SK-N-SH (cell line): ENCODE measurements at regions not wholly inside any gene's neighbourhood (a gene's known extent, or its start where the extent isn't known, plus 50 kb on each side); places are given as distances from the start of the nearest gene placed in this dataset.
A peak's percentile ranks its signal among the peaks of the same experiment; 100 is the strongest.

ENCODE experiments used
- CTCF ChIA-PET: fragments of 300-600, 350-600 bp; formaldehyde crosslinking; extraction: SDS; loops from one replicate; lab custom pipeline; 2021; lab: Yijun Ruan, JAX
- POLR2A ChIA-PET: fragments of 350-600 bp; sonication (Branson Sonifier 250); formaldehyde crosslinking; extraction: SDS; loops from one replicate; lab custom pipeline; 2020; ENCODE audit warnings: antibody characterized with exemption, inconsistent platforms; lab: Yijun Ruan, JAX
- DNase-seq: peaks from one replicate; pipeline ENCODE4 v3.0.0; 2012
- H2AFZ ChIP-seq: fragments of 200-600 bp; sonication (generic); 2 replicates; pipeline ENCODE4 v1.8.1; 2016; ENCODE audit warnings: antibody characterized with exemption, mild to moderate bottlenecking, low read depth
- H3F3A ChIP-seq: fragments of 200-600 bp; sonication (generic); replicated peaks from 2 replicates; pipeline ENCODE3; 2016; ENCODE audit warnings: antibody characterized with exemption, mild to moderate bottlenecking; ENCODE audit not compliant: insufficient read depth
- H3K27ac ChIP-seq, 2 experiments: fragments of 200-500 bp in 1 of 2; fragments of 200-600 bp in 1 of 2; sonication (Bioruptor generic) in 1 of 2; sonication (generic), shearing (Covaris generic) in 1 of 2; 2 replicates each; pipeline versions ENCODE4 v1.5.1 to v1.6.1; 2014 to 2016; ENCODE audit warnings: low read depth in 2 of 2, inconsistent platforms in 1 of 2, low read length in 1 of 2, mild to moderate bottlenecking in 1 of 2, mixed read lengths in 1 of 2
- H3K27me3 ChIP-seq: fragments of 200-600 bp; sonication (generic), shearing (Covaris generic); 2 replicates; pipeline ENCODE4 v1.6.1; 2016; ENCODE audit warnings: mixed run types; ENCODE audit not compliant: insufficient read depth
- H3K36me3 ChIP-seq, 2 experiments: fragments of 200-500 bp in 1 of 2; fragments of 200-600 bp in 1 of 2; sonication (Bioruptor generic) in 1 of 2; sonication (generic) in 1 of 2; replicated peaks in 1 of 2; 2 replicates each; pipeline versions ENCODE3 to v1.5.1; 2014 to 2016; ENCODE audit warnings: low read length in 1 of 2, mild to moderate bottlenecking in 1 of 2; ENCODE audit not compliant: insufficient read depth in 2 of 2, control insufficient read depth in 1 of 2
- H3K4me1 ChIP-seq, 2 experiments: fragments of 200-500 bp in 1 of 2; fragments of 200-600 bp in 1 of 2; sonication (Bioruptor generic) in 1 of 2; sonication (generic), shearing (Covaris generic) in 1 of 2; 2 replicates each; pipeline versions ENCODE4 v1.5.1 to v1.6.1; 2014 to 2016; ENCODE audit warnings: low read depth in 1 of 2, low read length in 1 of 2, mixed run types in 1 of 2; ENCODE audit not compliant: insufficient read depth in 2 of 2, control insufficient read depth in 1 of 2
- H3K4me2 ChIP-seq: fragments of 200-600 bp; sonication (generic), shearing (Covaris generic); 2 replicates; pipeline ENCODE4 v1.6.1; 2017; ENCODE audit warnings: mixed run types
- H3K4me3 ChIP-seq, 2 experiments: fragments of 200-500 bp in 1 of 2; fragments of 200-600 bp in 1 of 2; sonication (Bioruptor generic) in 1 of 2; sonication (generic), shearing (Covaris generic) in 1 of 2; 2 replicates each; pipeline versions ENCODE4 v1.5.1 to v1.8.1; 2014 to 2016; ENCODE audit warnings: low read depth in 2 of 2, inconsistent platforms in 1 of 2, low read length in 1 of 2, mild to moderate bottlenecking in 1 of 2, mixed read lengths in 1 of 2, moderate library complexity in 1 of 2
- H3K79me2 ChIP-seq: fragments of 200-600 bp; sonication (generic); 2 replicates; pipeline ENCODE4 v1.8.1; 2017; ENCODE audit warnings: mild to moderate bottlenecking; ENCODE audit not compliant: insufficient read depth
- H3K9ac ChIP-seq: fragments of 200-600 bp; sonication (generic); 2 replicates; pipeline ENCODE4 v1.6.1; 2017; ENCODE audit warnings: mixed run types
- H3K9me2 ChIP-seq: fragments of 200-600 bp; sonication (generic); 2 replicates; pipeline ENCODE4 v1.6.1; 2017; ENCODE audit warnings: mixed run types
- H3K9me3 ChIP-seq: fragments of 200-600 bp; sonication (generic); 2 replicates; pipeline ENCODE4 v1.6.1; 2017; ENCODE audit warnings: mixed run types, mild to moderate bottlenecking, moderate library complexity
- H4K20me1 ChIP-seq: fragments of 200-600 bp; sonication (generic); 2 replicates; pipeline ENCODE4 v1.6.1; 2017; ENCODE audit warnings: mild to moderate bottlenecking, mixed run types; ENCODE audit not compliant: insufficient read depth
- ELF1 ChIP-seq: IDR thresholded peaks from 2 replicates; pipeline ENCODE4 v1.4.0; 2012
- EP300 ChIP-seq, 2 experiments: IDR thresholded peaks; 2 replicates each; pipeline versions ENCODE4 v1.4.0 to v1.6.1; 2012; ENCODE audit warnings: borderline replicate concordance in 1 of 2, low read depth in 1 of 2, low read length in 1 of 2
- EZH2phosphoT487 ChIP-seq: fragments of 200-600 bp; sonication (generic); IDR thresholded peaks from 2 replicates; pipeline ENCODE4 v1.6.1; 2017; ENCODE audit warnings: low read depth, mixed run types, mild to moderate bottlenecking, antibody characterized with exemption, moderate library complexity, borderline replicate concordance
- FOSL2 ChIP-seq: IDR thresholded peaks from 2 replicates; pipeline ENCODE4 v1.4.0; 2012; ENCODE audit warnings: low read depth, mild to moderate bottlenecking, moderate library complexity, borderline replicate concordance
- FOXJ3 ChIP-seq: sonication (generic); formaldehyde crosslinking; IDR thresholded peaks from 2 replicates; pipeline ENCODE4 v1.5.1; 2020; ENCODE audit warnings: mild to moderate bottlenecking, missing genetic modification reagents
- GABPA ChIP-seq: IDR thresholded peaks from 2 replicates; pipeline ENCODE4 v1.4.0; 2012; ENCODE audit warnings: low read depth, mild to moderate bottlenecking
- JUND ChIP-seq: IDR thresholded peaks from 2 replicates; pipeline ENCODE4 v1.4.0; 2012
- MXI1 ChIP-seq: IDR thresholded peaks from 2 replicates; pipeline ENCODE4 v1.6.1; 2012; ENCODE audit warnings: mild to moderate bottlenecking, low read depth, low read length, improper control_type of control experiment
- NFIC ChIP-seq: IDR thresholded peaks from 2 replicates; pipeline ENCODE4 v1.4.0; 2012; ENCODE audit warnings: borderline replicate concordance
- POLR2AphosphoS5 ChIP-seq: IDR thresholded peaks from 2 replicates; pipeline ENCODE4 v1.6.1; 2012; ENCODE audit warnings: low read depth, low read length
- RAD21 ChIP-seq: IDR thresholded peaks from 2 replicates; pipeline ENCODE4 v1.6.1; 2012; ENCODE audit warnings: mild to moderate bottlenecking, low read length
- RCOR1 ChIP-seq: fragments of 150-350 bp; IDR thresholded peaks from 2 replicates; pipeline ENCODE4 v1.6.1; 2017; ENCODE audit warnings: antibody characterized with exemption, low read length
- RFX5 ChIP-seq: IDR thresholded peaks from 2 replicates; pipeline ENCODE4 v1.6.1; 2012; ENCODE audit warnings: mild to moderate bottlenecking, improper control_type of control experiment, low read length
- SMC3 ChIP-seq: IDR thresholded peaks from 2 replicates; pipeline ENCODE4 v1.6.1; 2012; ENCODE audit warnings: low read depth, low read length, improper control_type of control experiment
- TCF12 ChIP-seq: IDR thresholded peaks from 2 replicates; pipeline ENCODE4 v1.4.0; 2012
- YY1 ChIP-seq: IDR thresholded peaks from 2 replicates; pipeline ENCODE4 v1.4.0; 2012; ENCODE audit warnings: low read depth, mild to moderate bottlenecking
- ZBTB33 ChIP-seq: IDR thresholded peaks from 2 replicates; pipeline ENCODE4 v1.4.0; 2012; ENCODE audit warnings: low read depth, borderline replicate concordance
- WGBS: methylation state at CpG from one replicate; pipeline ENCODE4 v1.1.6; 2017; ENCODE audit warnings: low lambda C conversion rate; 5-methylcytosine and 5-hydroxymethylcytosine counted together

- ChIA-PET POLR2A (interaction anchor here (0.6 to 1.3 kb wide), 2 partner anchors 108 to 1134 kb away, joined by 3 to 7 read pairs; no protein-coding TSS in a partner anchor), CTCF (interaction anchor here (0.6 to 1.9 kb wide), 12 partner anchors 11 to 214 kb away, joined by 3 to 19 read pairs (median 4); partner anchors contain the start of gene HPCAL1)
- Histone ChIP-seq H3K79me2 (no peaks in the 10 kb centered on the region), H2AFZ (no peak overlapping the region), H3K9ac (no peak overlapping the region), H3K4me2 (no peak overlapping the region), H3K4me3 (no peak overlapping the region), H3K9me3 (no peaks in the 10 kb centered on the region), H4K20me1 (no peaks in the 10 kb centered on the region), H3K36me3 (peaks cover 0 to 5% of the 10 kb centered on the region in 2 experiments), H3K9me2 (no peaks in the 10 kb centered on the region), H3F3A (peaks cover 4% of the 10 kb centered on the region), H3K27ac (peak overlapping the region in 1 of 2 experiments; percentile 93; a peak in 2 of 4 replicates), H3K4me1 (peaks cover 0 to 25% of the 10 kb centered on the region in 2 experiments; a peak in 1 of 4 replicates), H3K27me3 (no peaks in the 10 kb centered on the region)
- peak; percentile 38 for DNase-seq
- 91% methylated on average over 27 of the region's 27 CpGs for WGBS
- TF ChIP-seq POLR2AphosphoS5 (no peak), GABPA (no peak), NFIC (no peak), ZBTB33 (no peak), ELF1 (no peak), RCOR1 (no peak), RFX5 (no peak), YY1 (no peak), JUND (no peak), SMC3 (no peak), EP300 (IDR thresholded peaks at IDR 0.05; ENCODE audit: borderline replicate concordance in 1 of 2, low read depth in 1 of 2, low read length in 1 of 2) (no peak), TCF12 (no peak)
Observed at GRCh38 chr2:10195278-10196109, 73.0 kb downstream of the RRM2 start.

- DNase-seq, result peak; percentile 97
- Histone ChIP-seq H3K27ac (peak overlapping the region in 1 of 2 experiments; percentile 93; a peak in 2 of 4 replicates), H3K36me3 (peaks cover 0 to 5% of the 10 kb centered on the region in 2 experiments), H2AFZ (no peak overlapping the region), H3K9me3 (no peaks in the 10 kb centered on the region), H4K20me1 (no peaks in the 10 kb centered on the region), H3K4me2 (no peak overlapping the region), H3K4me3 (no peak overlapping the region; a peak in 1 of 4 replicates), H3K79me2 (no peaks in the 10 kb centered on the region), H3K4me1 (peaks cover 0 to 25% of the 10 kb centered on the region in 2 experiments; a peak in 1 of 4 replicates), H3F3A (peaks cover 4% of the 10 kb centered on the region), H3K9ac (no peak overlapping the region), H3K9me2 (no peaks in the 10 kb centered on the region), H3K27me3 (no peaks in the 10 kb centered on the region)
- ChIA-PET CTCF (interaction anchor here (0.6 to 1.9 kb wide), 12 partner anchors 12 to 213 kb away, joined by 3 to 19 read pairs (median 4); partner anchors contain the start of gene HPCAL1), POLR2A (interaction anchor here (0.6 to 1.3 kb wide), 2 partner anchors 107 to 1134 kb away, joined by 3 to 7 read pairs; no protein-coding TSS in a partner anchor)
- peak; percentile 61 for TF ChIP-seq RAD21
- TF ChIP-seq FOSL2, result no peak
- TF ChIP-seq MXI1, result peak; percentile 54; the same call in 1 of the 2 replicates
- TF ChIP-seq FOXJ3 (CRISPR knock-in tag), result 0 out of 2 replicates have a peak, but pooled peaks have one; percentile 10
- TF ChIP-seq EZH2phosphoT487, result no peak
- peak; percentile 30; the same call in 1 of the 2 replicates for TF ChIP-seq SMC3
- 84% methylated on average over 20 of the region's 22 CpGs for WGBS
Observed at GRCh38 chr2:10196110-10196892, 73.8 kb downstream of the RRM2 start.
